ENCODE measurements at regions not wholly inside any gene's neighbourhood (a gene's known extent, or its start where the extent isn't known, plus 50 kb on each side); places are given as distances from the start of the nearest gene placed in this dataset.
"Not testable (repeated sequence)": the region's sequence is repeated elsewhere in the genome, so short reads cannot be mapped to it uniquely, and the experiment has no call there.

GRCh38 chr11:87675993-87676392 lies 499.2 kb downstream of the RAB38 start:
- DNase-seq (ENCODE audit: low read depth, low spot score), result no peak
- H3K27ac ChIP-seq, result no peak overlapping the region

GRCh38 chr11:87666730-87667129 lies 508.5 kb downstream of the RAB38 start:
- H3K27ac ChIP-seq, result no peak overlapping the region
- DNase-seq (ENCODE audit: low read depth, low spot score), result no peak

GRCh38 chr11:87662287-87662686 lies 513.0 kb downstream of the RAB38 start:
- H3K27ac ChIP-seq, result no peak overlapping the region
- DNase-seq (ENCODE audit: low read depth, low spot score), result no peak

- no peak for DNase-seq (ENCODE audit: low read depth, low spot score)
- H3K27ac ChIP-seq, result no peak overlapping the region
Measured at GRCh38 chr11:87660926-87661660, 514.1 kb downstream of the RAB38 start.

GRCh38 chr11:87659807-87660206 lies 515.4 kb downstream of the RAB38 start:
- no peak overlapping the region for H3K27ac ChIP-seq
- DNase-seq (ENCODE audit: low read depth, low spot score), result no peak

- no peak overlapping the region for H3K27ac ChIP-seq
- no peak for DNase-seq (ENCODE audit: low read depth, low spot score)
Measured at GRCh38 chr11:87645626-87646025, 529.6 kb downstream of the RAB38 start.

GRCh38 chr11:87639753-87640364 lies 535.4 kb downstream of the RAB38 start:
- no peak for DNase-seq (ENCODE audit: low read depth, low spot score)
- H3K27ac ChIP-seq, result no peak overlapping the region

GRCh38 chr11:87635001-87635400 lies 540.2 kb downstream of the RAB38 start:
- H3K27ac ChIP-seq, result no peak overlapping the region
- no peak for DNase-seq (ENCODE audit: low read depth, low spot score)

GRCh38 chr11:87634331-87634730 lies 540.9 kb downstream of the RAB38 start:
- DNase-seq (ENCODE audit: low read depth, low spot score), result no peak
- no peak overlapping the region for H3K27ac ChIP-seq

GRCh38 chr11:87628957-87629356 lies 546.3 kb downstream of the RAB38 start:
- no peak for DNase-seq (ENCODE audit: low read depth, low spot score)
- no peak overlapping the region for H3K27ac ChIP-seq

GRCh38 chr11:87628026-87628580 lies 547.1 kb downstream of the RAB38 start:
- DNase-seq (ENCODE audit: low read depth, low spot score), result no peak

GRCh38 chr11:87623531-87624365 lies 551.5 kb downstream of the RAB38 start:
- H3K27ac ChIP-seq; DNase-seq (ENCODE audit: low read depth, low spot score): not testable (repeated sequence)

More at GRCh38 chr11:87628026-87628580, 547.1 kb downstream of the RAB38 start:
- no peak overlapping the region for H3K27ac ChIP-seq

GRCh38 chr11:87616511-87616910 lies 558.7 kb downstream of the RAB38 start:
- no peak overlapping the region for H3K27ac ChIP-seq
- DNase-seq (ENCODE audit: low read depth, low spot score), result no peak

GRCh38 chr11:87604350-87604749 lies 566.6 kb downstream of the TMEM135 start:
- peak; percentile 14 for DNase-seq (ENCODE audit: low read depth, low spot score)
- peak overlapping the region; percentile 41 for H3K27ac ChIP-seq

- no peak for DNase-seq (ENCODE audit: low read depth, low spot score)
- H3K27ac ChIP-seq, result peak overlapping the region; percentile 41
Measured at GRCh38 chr11:87603887-87604286, 566.2 kb downstream of the TMEM135 start.

- no peak for DNase-seq (ENCODE audit: low read depth, low spot score)
- H3K27ac ChIP-seq, result no peak overlapping the region
Measured at GRCh38 chr11:87602776-87603175, 565.0 kb downstream of the TMEM135 start.

GRCh38 chr11:87600938-87601337 lies 563.2 kb downstream of the TMEM135 start:
- no peak for DNase-seq (ENCODE audit: low read depth, low spot score)
- no peak overlapping the region for H3K27ac ChIP-seq

- no peak overlapping the region for H3K27ac ChIP-seq
- DNase-seq (ENCODE audit: low read depth, low spot score), result no peak
Measured at GRCh38 chr11:87597725-87598124, 560.0 kb downstream of the TMEM135 start.

- DNase-seq (ENCODE audit: low read depth, low spot score), result no peak
- H3K27ac ChIP-seq, result no peak overlapping the region
Measured at GRCh38 chr11:87596176-87596575, 558.4 kb downstream of the TMEM135 start.

- no peak overlapping the region for H3K27ac ChIP-seq
- no peak for DNase-seq (ENCODE audit: low read depth, low spot score)
Measured at GRCh38 chr11:87589082-87589481, 551.3 kb downstream of the TMEM135 start.

- H3K27ac ChIP-seq; DNase-seq (ENCODE audit: low read depth, low spot score): not testable (repeated sequence)
Measured at GRCh38 chr11:87585613-87586012, 547.9 kb downstream of the TMEM135 start.

Data from epithelial cell of prostate (primary cell).